ENCODE measurements at regions not wholly inside any gene's neighbourhood (a gene's known extent, or its start where the extent isn't known, plus 50 kb on each side); places are given as distances from the start of the nearest gene placed in this dataset.

- no peak for DNase-seq (ENCODE audit: low spot score)
Observed at GRCh38 chr7:35450456-35451214, 196.7 kb upstream of the TBX20 start.

- no peak for DNase-seq (ENCODE audit: low spot score)
Observed at GRCh38 chr7:35448486-35448885, 194.6 kb upstream of the TBX20 start.

- DNase-seq (ENCODE audit: low spot score), result no peak
Observed at GRCh38 chr7:35446091-35446490, 192.2 kb upstream of the TBX20 start.

- no peak for DNase-seq (ENCODE audit: low spot score)
Observed at GRCh38 chr7:35437619-35438275, 183.8 kb upstream of the TBX20 start.

- DNase-seq (ENCODE audit: low spot score), result no peak
Observed at GRCh38 chr7:35436452-35436851, 182.6 kb upstream of the TBX20 start.

- no peak for DNase-seq (ENCODE audit: low spot score)
Observed at GRCh38 chr7:35430547-35431153, 176.8 kb upstream of the TBX20 start.

GRCh38 chr7:35424869-35425495 is 171.1 kb upstream of the TBX20 start:
- DNase-seq (ENCODE audit: low spot score), result no peak

GRCh38 chr7:35424440-35424839 is 170.5 kb upstream of the TBX20 start:
- DNase-seq (ENCODE audit: low spot score), result no peak

GRCh38 chr7:35422715-35423114 is 168.8 kb upstream of the TBX20 start:
- no peak for DNase-seq (ENCODE audit: low spot score)

GRCh38 chr7:35420656-35421055 is 166.8 kb upstream of the TBX20 start:
- DNase-seq (ENCODE audit: low spot score), result peak; percentile 40

- peak; percentile 79 for DNase-seq (ENCODE audit: low spot score)
Observed at GRCh38 chr7:35419391-35419755, 165.5 kb upstream of the TBX20 start.

- no peak for DNase-seq (ENCODE audit: low spot score)
Observed at GRCh38 chr7:35418716-35419390, 165.0 kb upstream of the TBX20 start.

GRCh38 chr7:35416568-35416967 is 162.7 kb upstream of the TBX20 start:
- no peak for DNase-seq (ENCODE audit: low spot score)

GRCh38 chr7:35415411-35415822 is 161.5 kb upstream of the TBX20 start:
- DNase-seq (ENCODE audit: low spot score), result peak; percentile 87

GRCh38 chr7:35411331-35411730 is 157.4 kb upstream of the TBX20 start:
- peak; percentile 73 for DNase-seq (ENCODE audit: low spot score)

- no peak for DNase-seq (ENCODE audit: low spot score)
Observed at GRCh38 chr7:35405461-35405860, 151.6 kb upstream of the TBX20 start.

- DNase-seq (ENCODE audit: low spot score), result no peak
Observed at GRCh38 chr7:35401217-35401879, 147.4 kb upstream of the TBX20 start.

- no peak for DNase-seq (ENCODE audit: low spot score)
Observed at GRCh38 chr7:35399840-35400239, 145.9 kb upstream of the TBX20 start.

- DNase-seq (ENCODE audit: low spot score), result peak; percentile 60
Observed at GRCh38 chr7:35399216-35399615, 145.3 kb upstream of the TBX20 start.

GRCh38 chr7:35398518-35398917 is 144.6 kb upstream of the TBX20 start:
- no peak for DNase-seq (ENCODE audit: low spot score)

- no peak for DNase-seq (ENCODE audit: low spot score)
Observed at GRCh38 chr7:35390146-35390545, 136.2 kb upstream of the TBX20 start.
